Suprapubic skin (tissue), 4 donors: ENCODE measurements at regions not wholly inside any gene's neighbourhood (a gene's known extent, or its start where the extent isn't known, plus 50 kb on each side); places are given as distances from the start of the nearest gene placed in this dataset.
"Not testable (repeated sequence)": the region's sequence is repeated elsewhere in the genome, so short reads cannot be mapped to it uniquely, and the experiment has no call there.

Experiments used
- DNase-seq, 2 donors: peaks; one replicate each; pipeline ENCODE4 v3.0.0-alpha.2; 2019; ENCODE audit warnings: low spot score in 2 of 2
- H3K27ac ChIP-seq: fragments of 200-600 bp; sonication (generic); one replicate; pipeline ENCODE4 v1.5.1; 2019
- H3K27me3 ChIP-seq: fragments of 200-600 bp; sonication (generic); one replicate; pipeline ENCODE4 v1.5.1; 2019
- H3K36me3 ChIP-seq: fragments of 200-600 bp; sonication (generic); one replicate; pipeline ENCODE4 v1.5.1; 2019
- H3K4me1 ChIP-seq: fragments of 200-600 bp; sonication (generic); one replicate; pipeline ENCODE4 v1.5.1; 2019
- H3K4me3 ChIP-seq: fragments of 200-600 bp; sonication (generic); one replicate; pipeline ENCODE4 v1.5.1; 2019; ENCODE audit warnings: mild to moderate bottlenecking
- H3K9me3 ChIP-seq: fragments of 200-600 bp; sonication (generic); one replicate; pipeline ENCODE4 v1.5.1; 2019
- CTCF ChIP-seq, 2 donors: fragments of 200-600 bp in 1 of 2; fragments of 450-650 bp in 1 of 2; sonication (generic) in 1 of 2; IDR thresholded peaks; one replicate each; pipeline ENCODE4 v1.5.1; 2016 to 2019; ENCODE audit warnings: antibody characterized with exemption in 2 of 2, mild to moderate bottlenecking in 1 of 2, moderate library complexity in 1 of 2
- EP300 ChIP-seq: sonication (generic); formaldehyde crosslinking; IDR thresholded peaks from one replicate; pipeline ENCODE4 v1.6.1; 2017; ENCODE audit warnings: antibody characterized with exemption
- POLR2A ChIP-seq, 2 donors: fragments of 450-650 bp; IDR thresholded peaks; one replicate each; pipeline ENCODE4 v1.6.1; 2017; ENCODE audit warnings: antibody characterized with exemption in 2 of 2, mild to moderate bottlenecking in 2 of 2, moderate library complexity in 2 of 2
- POLR2AphosphoS5 ChIP-seq, 3 donors: sonication (generic); formaldehyde crosslinking; IDR thresholded peaks; one replicate each; pipeline ENCODE4 v1.6.1; 2017; ENCODE audit warnings: antibody characterized with exemption in 3 of 3
- WGBS: methylation state at CpG from one replicate; pipeline ENCODE4 v1.1.5; 2018; 5-methylcytosine and 5-hydroxymethylcytosine counted together

GRCh38 chrX:25442499-25442898, 426.7 kb upstream of the ARX start:
- no peaks in the 10 kb centered on the region for H3K9me3 ChIP-seq
- H3K4me3 ChIP-seq = no peak overlapping the region
- whole genome bisulfite sequencing = 48% methylated on average over 5 of the region's 5 CpGs
- TF ChIP-seq EP300 = no peak
- no peak for TF ChIP-seq CTCF (IDR thresholded peaks at IDR 0.05)
- no peak for TF ChIP-seq POLR2A (IDR thresholded peaks at IDR 0.05)
- TF ChIP-seq POLR2AphosphoS5 (IDR thresholded peaks at IDR 0.05) = no peak
- no peaks in the 10 kb centered on the region for H3K36me3 ChIP-seq
- no peaks in the 10 kb centered on the region for H3K4me1 ChIP-seq
- H3K27me3 ChIP-seq = no peaks in the 10 kb centered on the region
- H3K27ac ChIP-seq = no peak overlapping the region
- no peak for DNase-seq

GRCh38 chrX:25433307-25433706, 417.5 kb upstream of the ARX start:
- no peaks in the 10 kb centered on the region for H3K36me3 ChIP-seq
- H3K4me1 ChIP-seq = no peaks in the 10 kb centered on the region
- no peak overlapping the region for H3K27ac ChIP-seq
- DNase-seq = no peak
- H3K9me3 ChIP-seq = no peaks in the 10 kb centered on the region
- no peaks in the 10 kb centered on the region for H3K27me3 ChIP-seq
- H3K4me3 ChIP-seq = no peak overlapping the region
- WGBS = 36% methylated on average over 2 of the region's 2 CpGs
- TF ChIP-seq POLR2A (IDR thresholded peaks at IDR 0.05) = no peak
- no peak for TF ChIP-seq POLR2AphosphoS5 (IDR thresholded peaks at IDR 0.05)
- no peak for TF ChIP-seq CTCF (IDR thresholded peaks at IDR 0.05)
- no peak for TF ChIP-seq EP300

GRCh38 chrX:25432396-25432795, 416.6 kb upstream of the ARX start:
- no peak for DNase-seq
- no peak overlapping the region for H3K27ac ChIP-seq
- no peaks in the 10 kb centered on the region for H3K27me3 ChIP-seq
- 62% methylated on average over 2 of the region's 2 CpGs for WGBS
- no peak for TF ChIP-seq CTCF (IDR thresholded peaks at IDR 0.05)
- no peak for TF ChIP-seq EP300
- TF ChIP-seq POLR2A (IDR thresholded peaks at IDR 0.05) = no peak
- no peak for TF ChIP-seq POLR2AphosphoS5 (IDR thresholded peaks at IDR 0.05)
- H3K4me3 ChIP-seq = no peak overlapping the region
- H3K36me3 ChIP-seq = no peaks in the 10 kb centered on the region
- H3K9me3 ChIP-seq = no peaks in the 10 kb centered on the region
- no peaks in the 10 kb centered on the region for H3K4me1 ChIP-seq

GRCh38 chrX:25427873-25428555, 412.2 kb upstream of the ARX start:
- H3K27ac ChIP-seq = no peak overlapping the region
- no peaks in the 10 kb centered on the region for H3K9me3 ChIP-seq
- no peak for DNase-seq
- 55% methylated on average over 10 of the region's 10 CpGs for WGBS
- no peak for TF ChIP-seq POLR2AphosphoS5 (IDR thresholded peaks at IDR 0.05)
- no peak for TF ChIP-seq CTCF (IDR thresholded peaks at IDR 0.05)
- no peak for TF ChIP-seq POLR2A (IDR thresholded peaks at IDR 0.05)
- TF ChIP-seq EP300 = no peak
- H3K36me3 ChIP-seq = no peaks in the 10 kb centered on the region
- H3K4me3 ChIP-seq = no peak overlapping the region
- no peaks in the 10 kb centered on the region for H3K27me3 ChIP-seq
- no peaks in the 10 kb centered on the region for H3K4me1 ChIP-seq

GRCh38 chrX:25404163-25404562, 388.4 kb upstream of the ARX start:
- DNase-seq, H3K36me3 ChIP-seq, H3K27me3 ChIP-seq, H3K4me3 ChIP-seq, H3K27ac ChIP-seq, H3K9me3 ChIP-seq, H3K4me1 ChIP-seq: not testable (repeated sequence)
- WGBS = 85% methylated on average over 11 of the region's 11 CpGs

GRCh38 chrX:25389266-25389665, 373.5 kb upstream of the ARX start:
- Histone ChIP-seq H3K27ac (no peak overlapping the region), H3K9me3 (no peaks in the 10 kb centered on the region), H3K27me3 (no peaks in the 10 kb centered on the region), H3K4me1 (no peaks in the 10 kb centered on the region), H3K4me3 (no peak overlapping the region), H3K36me3 (no peaks in the 10 kb centered on the region)
- DNase-seq = no peak
- TF ChIP-seq EP300 (no peak), POLR2AphosphoS5 (IDR thresholded peaks at IDR 0.05) (no peak), POLR2A (IDR thresholded peaks at IDR 0.05) (no peak), CTCF (IDR thresholded peaks at IDR 0.05) (no peak)
- WGBS = 78% methylated on average over 3 of the region's 3 CpGs
